ENCODE measurements at regions not wholly inside any gene's neighbourhood (a gene's known extent, or its start where the extent isn't known, plus 50 kb on each side); places are given as distances from the start of the nearest gene placed in this dataset.
"Not testable (repeated sequence)": the region's sequence is repeated elsewhere in the genome, so short reads cannot be mapped to it uniquely, and the experiment has no call there.

DNA sequence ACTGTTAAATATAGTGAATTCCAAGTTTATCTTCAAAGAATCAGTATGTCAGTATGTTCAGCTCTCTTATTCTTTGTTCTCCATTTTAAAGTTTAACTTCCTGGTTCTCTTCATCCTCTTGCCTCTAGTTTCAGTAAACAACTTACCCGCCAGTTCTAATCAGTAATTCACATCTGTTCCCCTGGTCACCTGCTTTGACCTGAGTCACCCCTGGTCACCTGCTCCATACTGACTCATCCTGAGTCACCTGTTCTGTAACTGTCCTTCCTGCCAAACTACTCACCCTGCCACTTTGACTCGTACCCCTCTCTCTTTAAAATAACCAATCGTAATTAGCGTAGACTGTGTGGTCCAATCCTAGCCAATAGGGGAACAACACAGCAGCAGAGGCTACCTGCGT lies 992.7 kb upstream of the HS3ST1 start:
- DNase-seq: no peak

DNA sequence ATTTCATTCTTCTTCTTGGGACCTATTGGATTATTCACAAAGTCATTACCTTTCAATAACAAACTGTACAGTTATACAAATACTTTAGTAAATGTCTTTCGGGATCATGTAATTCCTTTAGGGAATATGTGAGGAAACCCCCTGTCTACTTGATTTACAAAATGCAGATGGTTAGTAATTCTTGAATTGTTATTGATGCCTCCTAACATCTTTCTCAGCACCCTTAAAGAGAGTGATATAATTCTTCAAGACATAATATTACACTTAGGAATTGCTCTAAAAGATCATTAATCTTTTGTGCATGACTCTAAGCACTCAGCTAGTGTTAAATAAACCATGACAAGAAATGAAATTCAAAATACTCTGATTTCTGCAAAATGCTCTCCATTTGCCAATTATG lies 988.1 kb upstream of the HS3ST1 start:
- DNase-seq: no peak

DNA sequence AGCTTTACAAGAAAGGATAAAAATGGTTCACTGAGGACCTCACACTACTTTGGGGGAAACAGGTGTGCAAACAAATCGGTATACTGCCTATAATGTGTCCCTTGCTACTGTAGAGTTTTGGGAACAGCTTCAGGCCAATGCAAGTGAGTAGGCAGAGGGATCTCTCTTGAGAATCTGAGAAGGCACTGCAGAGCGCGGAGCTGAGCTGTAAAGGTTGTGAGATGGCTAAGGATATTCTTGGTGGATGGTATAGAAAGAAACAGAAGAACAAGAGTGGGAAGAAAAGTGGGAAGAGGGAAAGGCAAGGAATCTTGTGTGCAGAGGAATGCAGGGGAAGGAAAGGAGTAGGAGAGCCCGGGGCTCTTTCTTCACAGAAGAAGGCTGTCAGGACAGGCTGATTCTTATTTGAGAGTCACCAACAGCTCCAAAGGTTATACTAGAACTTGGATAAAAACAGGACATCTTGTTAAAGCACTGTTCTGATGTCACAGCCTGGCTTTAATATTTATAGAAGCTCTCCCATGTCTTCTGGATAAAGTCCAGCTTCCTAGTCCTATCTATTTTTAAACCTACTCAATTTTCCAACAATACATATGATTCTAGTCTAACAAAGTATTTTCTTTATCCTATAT lies 985.6 kb upstream of the HS3ST1 start:
- DNase-seq: no peak

DNA sequence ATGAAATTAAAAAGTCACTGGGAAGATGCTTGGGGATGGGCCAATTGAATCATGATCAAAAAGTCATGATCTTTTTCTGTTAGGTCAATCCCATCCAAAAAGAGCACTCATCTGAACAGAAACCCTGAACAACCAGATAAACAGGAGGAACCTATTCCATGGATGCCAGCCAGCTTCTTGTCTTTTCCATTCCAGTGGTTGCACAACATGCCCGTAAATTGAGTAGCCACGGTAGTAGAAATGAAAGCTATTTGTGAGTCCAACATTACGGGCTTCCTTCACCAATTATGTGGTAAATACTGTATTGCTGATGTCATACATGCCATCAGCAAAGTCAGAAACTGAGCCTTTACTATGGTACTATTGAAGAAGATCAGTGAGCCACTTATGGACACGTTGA lies 982.4 kb upstream of the HS3ST1 start:
- DNase-seq: no peak

DNA sequence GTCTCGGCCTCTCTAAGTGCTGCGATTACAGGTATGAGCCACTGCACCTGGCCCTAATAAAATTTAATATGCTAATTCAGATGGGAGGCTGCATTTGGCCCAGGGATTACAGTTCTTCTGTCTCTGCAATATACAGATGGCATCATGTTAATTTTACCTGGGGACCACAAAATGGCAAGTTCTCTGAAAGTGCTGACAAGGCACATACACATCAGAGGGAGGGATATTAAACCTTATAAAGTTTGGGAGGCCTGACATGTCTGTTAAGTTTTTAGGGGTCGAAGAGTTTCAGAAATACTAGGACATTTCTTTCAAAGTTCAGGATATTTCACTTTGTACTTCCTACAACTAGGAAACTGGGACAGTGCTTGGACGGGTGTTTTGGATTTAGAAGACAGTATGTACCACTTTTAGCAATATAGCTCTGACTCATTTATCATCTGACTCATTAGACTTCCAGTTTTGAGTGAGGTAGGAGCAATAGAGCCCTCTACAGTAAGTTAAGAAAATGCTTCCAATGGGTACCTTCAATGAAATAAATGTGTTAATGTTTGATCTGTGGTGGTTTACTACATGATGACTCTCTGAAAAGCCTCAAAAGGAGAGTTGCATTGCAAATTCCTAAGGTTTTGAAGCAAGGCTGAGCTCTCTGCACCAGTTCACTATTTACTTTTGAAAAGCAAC lies 981.0 kb upstream of the HS3ST1 start:
- DNase-seq: no peak

DNA sequence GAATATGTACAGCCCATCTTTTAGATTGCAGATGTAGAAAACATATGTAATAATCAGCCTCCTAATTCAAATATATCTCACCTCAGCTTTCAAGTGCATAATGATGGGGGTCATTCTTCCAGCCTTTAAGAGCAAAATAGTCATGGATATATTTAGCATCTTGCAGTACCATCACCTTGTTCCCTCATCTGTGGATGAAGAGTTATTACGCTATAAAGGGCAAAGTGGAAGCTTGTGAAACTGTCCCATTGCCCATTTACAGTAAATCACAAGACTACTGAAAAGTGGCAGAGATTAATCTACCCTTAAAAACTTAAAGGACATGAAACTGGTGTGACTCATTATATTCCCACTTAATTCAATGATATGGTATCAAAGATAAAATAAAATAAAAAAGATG lies 979.7 kb upstream of the HS3ST1 start:
- DNase-seq: no peak

DNA sequence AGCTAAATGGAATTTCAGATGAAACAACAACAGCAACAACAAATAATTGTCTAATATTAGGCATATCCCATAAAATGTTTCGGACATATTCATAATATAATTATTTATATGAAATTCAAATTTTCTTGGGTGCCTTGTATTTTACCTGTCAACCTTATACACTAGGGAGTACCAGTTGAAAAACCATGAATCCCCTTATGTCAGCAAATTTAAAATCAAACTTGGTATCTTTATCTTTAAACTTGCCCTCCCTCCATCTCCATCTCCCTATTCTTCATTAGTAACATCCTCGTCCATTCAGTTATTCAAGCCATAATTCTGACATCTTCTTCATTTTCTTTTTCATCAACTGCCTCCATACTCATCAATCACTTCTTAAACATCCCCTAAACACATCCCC lies 974.5 kb upstream of the HS3ST1 start:
- no peak for DNase-seq

DNA sequence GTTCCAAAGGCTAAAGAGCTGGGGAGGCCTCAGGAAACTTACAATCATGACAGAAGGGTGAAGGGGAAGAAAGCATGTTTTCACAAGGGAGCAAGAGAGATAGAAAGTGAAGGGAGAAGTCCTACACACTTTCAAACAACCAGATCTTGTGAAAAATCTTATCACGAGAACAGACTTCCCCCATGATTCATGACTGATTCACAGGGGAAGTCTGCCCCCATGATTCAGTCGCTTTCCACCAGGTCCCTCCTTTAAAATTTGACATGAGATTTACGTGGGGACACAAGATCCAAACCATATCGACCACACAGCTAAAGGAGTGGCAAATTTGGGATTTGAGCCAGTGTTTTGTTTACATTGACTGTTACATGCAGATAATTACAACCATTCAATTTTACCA lies 971.1 kb upstream of the HS3ST1 start:
- no peak for DNase-seq

DNA sequence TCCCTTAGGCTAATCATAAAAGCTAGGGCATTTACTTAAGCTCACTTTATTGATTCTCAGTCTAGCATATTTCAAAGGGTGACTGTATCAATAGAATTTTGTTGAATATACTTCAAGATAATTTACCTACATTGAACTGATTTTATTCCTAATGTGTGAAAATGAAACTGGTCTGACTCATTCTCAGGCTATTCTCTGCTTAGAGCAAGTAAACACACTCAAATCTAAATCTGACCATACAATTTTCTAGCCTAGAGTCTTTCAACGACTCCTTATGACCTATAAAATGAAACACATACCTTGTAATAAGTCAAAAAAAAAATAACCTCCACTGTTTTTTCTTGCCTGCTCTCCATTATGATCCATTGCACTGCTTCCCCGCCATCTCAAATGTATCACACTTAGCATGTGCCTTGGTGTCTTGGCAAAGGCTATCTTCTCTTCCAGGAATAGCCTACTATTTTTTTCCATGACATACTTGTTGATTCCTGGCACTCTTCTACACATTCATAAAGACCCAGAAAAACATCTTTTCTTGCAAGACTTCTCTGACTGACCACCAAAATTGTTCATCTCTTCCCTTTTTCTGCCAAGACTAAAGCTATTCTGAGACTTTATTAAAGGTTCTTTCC lies 965.1 kb upstream of the HS3ST1 start:
- no peak for DNase-seq

DNA sequence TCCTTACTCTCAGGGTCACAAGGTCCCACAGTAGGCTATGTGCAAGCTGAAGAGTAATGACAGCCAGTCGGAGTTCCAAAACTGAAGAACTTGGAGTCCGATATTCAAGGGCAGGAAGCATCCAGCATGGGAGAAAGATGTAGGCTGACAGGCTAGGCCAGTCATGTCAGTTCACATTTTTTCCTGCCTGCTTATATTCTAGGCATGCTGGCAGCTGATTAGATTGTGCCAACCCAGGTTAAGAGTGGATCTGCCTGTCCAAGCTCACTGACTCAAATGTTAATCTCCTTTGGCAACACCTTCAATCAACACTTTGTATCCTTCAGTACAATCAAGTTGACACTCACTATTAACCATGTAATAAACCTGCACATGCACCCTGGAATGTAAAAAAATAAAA lies 960.9 kb upstream of the HS3ST1 start:
- DNase-seq: no peak

DNA sequence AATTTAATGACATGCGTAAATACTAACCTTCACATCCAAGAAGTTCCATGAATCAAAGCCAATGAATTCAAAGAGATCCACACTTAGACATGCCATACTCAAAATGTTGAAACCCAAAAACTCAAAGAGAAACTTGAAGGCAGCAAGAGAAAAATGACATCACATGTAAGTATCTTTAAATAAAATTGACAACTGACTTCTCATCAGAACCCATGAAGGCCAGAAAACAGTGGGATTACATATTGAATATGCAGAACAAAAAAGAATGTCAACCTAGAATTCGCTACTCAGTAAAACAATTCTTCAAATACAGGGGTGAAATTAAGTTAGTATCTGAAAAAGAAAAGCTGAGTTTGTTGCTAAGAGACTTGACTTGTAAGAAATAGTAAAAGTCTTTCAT lies 953.9 kb upstream of the HS3ST1 start:
- DNase-seq: no peak

DNA sequence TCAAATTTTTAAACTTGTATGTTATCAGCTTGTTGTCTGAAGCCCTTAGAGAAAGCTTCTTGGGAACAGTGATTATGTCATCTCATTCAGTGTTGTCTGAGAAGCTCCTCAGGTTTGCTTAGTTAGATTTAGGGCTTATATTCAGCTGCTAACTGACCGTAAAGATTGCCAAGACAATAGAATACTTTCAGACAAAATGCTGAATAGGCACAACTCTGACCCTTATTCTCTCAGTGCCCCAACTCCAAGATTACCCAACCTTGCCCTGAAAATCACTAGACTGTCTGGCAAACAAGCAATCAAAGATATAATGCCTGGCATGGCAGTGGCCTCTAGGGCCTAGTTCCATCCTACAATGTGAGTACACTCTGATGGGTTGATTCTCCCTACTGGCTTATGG lies 950.5 kb upstream of the HS3ST1 start:
- no peak for DNase-seq

DNA sequence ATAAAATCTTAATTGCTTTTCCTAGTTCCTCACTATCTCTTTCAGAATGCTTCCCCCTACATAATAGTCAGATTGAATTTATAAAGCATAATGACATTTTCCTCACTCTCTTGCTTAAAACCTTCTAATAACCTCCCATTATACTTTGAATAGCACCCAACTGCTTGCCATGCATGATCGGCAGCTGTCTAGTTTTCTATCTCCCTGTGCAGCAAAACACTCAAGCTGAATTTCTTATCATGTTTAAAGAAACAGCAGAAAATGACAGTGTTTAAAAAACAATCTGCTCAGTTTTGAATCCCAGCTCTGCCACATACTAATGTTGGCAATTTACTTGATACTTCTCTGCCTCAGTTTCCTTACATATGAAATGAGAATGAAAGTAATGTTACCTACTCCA lies 947.1 kb upstream of the HS3ST1 start:
- DNase-seq: no peak

DNA sequence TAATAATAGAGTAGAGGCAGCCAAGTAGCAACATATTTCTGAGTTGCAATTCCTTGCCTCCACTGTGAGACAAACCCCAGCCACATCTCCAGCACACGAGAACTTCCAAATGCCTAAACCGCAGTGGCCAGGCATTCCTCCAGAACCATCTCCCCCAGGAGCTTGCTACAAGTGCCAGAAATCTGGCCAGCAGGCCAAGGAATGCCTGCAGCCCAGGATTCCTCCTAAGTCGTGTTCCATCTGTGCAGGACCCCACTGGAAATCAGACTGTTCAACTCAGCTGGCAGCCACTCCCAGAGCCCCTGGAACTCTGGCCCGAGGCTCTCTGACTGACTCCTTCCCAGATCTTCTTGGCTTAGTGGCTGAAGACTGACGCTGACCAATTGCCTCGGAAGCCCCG lies 937.2 kb upstream of the HS3ST1 start:
- not testable (repeated sequence) for DNase-seq

DNA sequence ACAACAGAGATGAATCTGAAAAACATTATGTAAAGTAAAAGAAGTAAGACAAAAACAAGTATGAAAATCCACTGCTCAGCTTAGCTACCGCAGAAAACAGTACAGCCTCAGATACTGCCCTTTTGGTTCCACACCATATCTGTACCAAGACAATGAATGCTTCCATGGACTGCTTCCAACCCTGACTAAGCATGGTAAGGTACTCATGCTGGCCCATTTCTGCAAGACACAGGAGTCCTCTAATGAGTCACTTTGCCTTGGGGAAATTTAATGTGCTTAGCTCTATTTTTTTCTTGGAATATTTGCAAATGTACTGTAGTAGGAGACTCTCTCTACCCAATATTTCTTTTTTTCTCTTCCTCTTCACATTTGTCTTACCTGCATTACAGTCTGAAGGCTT lies 931.7 kb upstream of the HS3ST1 start:
- no peak for DNase-seq

DNA sequence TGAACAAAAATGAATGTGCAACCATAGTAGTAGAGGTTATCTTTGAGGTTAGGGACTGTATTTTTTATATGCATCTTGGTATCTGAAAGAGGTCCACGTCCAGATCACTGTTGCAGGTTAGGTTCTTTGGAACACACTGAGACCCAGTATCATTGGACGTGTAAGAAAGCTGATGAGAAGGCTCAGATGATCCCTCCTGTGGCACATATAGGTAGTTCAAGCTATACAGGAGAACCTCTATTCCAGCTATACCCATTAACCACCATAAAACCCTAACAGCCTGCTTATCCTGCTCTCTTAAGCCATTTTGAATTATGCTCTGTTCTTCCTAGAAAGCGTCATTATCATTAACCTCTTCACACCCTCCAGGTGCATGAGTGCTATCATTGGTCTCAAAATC lies 930.7 kb upstream of the HS3ST1 start:
- no peak for DNase-seq

DNA sequence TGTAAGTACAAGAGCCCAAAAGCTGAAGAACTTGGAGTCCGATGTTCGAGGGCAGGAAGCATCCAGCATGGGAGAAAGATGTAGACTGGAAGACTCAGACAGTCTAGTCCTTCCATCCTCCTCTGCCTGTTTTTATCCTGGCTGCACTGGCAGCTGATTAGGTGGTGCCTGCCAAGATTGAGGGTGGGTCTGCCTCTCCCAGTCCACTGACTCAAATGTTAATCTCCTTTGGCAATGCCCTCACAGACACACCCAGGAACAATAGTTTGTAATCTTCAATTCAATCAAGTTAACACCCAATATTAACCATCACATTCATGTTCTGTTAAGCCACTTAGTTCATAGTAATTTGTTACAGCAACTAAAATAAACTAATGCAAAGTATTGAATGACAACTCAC lies 904.4 kb upstream of the HS3ST1 start:
- DNase-seq: not testable (repeated sequence)

DNA sequence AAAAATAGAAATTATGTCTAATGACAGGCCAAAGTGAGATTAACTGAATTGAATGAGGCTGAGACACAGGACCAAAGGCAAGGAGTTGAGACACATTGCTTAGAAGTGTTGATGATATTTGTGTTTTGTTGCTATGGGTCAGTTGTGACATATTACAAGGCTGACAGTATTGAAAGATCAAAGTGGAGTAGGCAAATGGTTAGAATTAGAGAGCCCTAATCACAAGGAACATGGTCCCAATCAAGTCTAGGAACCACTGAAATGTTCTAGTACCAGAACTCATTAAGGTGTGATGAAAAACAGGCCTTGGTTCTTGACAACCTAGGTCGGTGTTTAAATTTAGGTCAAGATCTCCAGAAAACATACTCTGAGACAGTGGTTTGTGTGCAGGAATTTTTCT lies 896.3 kb upstream of the HS3ST1 start:
- DNase-seq: no peak

DNA sequence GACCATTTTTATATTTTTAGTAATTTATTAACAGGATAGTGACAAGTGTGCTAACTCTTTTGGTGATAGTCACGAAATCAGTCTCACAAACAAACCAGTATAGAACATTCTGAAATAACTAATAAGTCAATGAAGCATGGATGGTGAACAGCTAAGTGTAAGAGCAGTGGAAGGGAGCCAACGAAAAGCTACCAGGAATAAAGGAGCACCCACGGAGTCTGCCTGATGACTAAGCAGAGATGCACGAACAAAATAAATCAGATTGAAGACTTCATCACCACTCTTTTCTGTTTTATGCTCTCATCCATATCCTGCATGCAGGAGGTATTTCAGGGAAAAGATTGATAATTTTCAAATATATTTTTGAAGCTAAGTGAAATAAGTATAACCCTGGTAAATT lies 891.1 kb upstream of the HS3ST1 start:
- no peak for DNase-seq

DNA sequence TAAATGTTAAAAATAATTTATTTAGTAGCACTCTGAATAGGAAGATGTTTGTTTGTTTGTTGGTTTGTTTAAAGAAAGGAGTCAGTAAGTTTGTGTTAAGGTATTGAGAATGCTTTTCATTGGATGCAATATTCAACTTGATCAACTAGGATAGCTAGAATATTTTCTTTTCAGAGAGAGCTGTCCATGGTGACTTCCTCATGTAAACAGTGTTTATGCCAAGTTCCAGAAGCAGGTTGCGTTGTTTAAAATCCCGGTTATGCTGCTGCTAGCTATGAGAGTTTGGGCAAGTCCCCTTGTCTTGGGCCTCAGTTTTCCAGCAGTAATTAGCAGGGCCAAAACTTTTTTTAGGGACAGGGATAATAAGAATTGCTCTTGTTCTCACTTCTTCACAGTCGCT lies 876.2 kb upstream of the HS3ST1 start:
- DNase-seq: no peak

DNA sequence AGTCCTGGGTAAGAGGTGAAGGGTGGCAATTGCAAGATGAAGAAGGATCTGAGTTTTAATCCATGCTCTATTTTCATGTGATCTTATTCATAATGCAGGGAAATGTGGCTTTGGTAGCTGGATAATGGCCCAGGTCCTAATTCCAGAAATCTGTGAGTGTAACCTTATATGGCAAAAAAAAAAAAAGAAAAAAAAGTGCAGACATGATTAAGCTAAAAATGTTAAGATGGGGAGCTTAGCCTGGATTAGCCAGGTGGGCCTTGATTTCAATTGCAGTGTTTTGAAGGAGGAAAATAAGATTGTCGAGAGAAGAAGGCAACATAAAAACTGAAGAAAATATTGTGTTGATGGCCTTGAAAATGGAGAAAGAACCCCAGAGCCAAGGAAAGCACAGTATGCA lies 867.7 kb upstream of the HS3ST1 start:
- no peak for DNase-seq

DNA sequence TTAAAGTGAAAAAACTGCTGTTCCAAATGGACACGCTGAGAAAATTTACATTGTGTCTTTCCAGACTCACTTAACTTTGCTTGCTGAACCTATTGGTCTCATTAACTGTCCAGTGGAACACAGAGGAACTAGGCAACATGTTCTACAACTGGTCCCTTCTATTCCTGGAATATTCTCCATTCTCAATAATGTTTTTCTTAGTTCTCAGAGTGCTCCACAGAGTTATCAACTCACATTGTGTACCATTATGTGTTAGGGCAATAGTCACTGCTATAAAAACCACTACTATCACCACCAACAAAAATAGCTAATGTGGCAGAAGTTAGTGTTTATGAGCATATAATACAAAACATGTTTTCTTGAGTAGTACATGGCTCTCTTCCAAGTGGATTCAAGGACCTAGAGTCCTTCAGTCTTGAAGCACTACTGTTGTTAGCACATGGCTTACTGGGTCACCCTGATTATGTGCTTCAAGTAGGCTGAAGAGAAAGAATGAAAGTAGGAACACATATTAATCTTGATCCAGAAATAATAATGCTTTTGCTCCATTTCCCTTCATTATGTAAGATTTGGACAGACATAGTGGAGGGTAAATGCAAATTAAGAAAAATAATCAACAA lies 865.3 kb upstream of the HS3ST1 start:
- DNase-seq: no peak

DNA sequence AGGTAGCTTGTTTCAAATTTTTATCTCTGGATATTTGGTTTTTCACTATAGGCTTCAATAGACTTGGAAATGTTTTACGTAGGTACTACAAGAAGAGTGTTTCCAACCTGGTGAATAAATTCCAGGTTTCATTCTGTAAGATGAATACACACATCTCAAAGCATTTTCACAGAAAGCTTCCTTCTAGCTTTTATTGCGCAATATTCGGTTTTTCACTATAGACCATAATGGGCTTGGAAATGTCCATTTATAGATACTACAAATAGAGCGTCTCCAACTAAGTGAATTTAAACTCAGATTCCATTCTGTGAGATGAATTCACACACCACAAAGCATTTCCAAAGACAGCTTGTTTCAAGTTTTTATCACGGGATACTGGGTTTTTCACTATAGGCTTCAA lies 857.7 kb upstream of the HS3ST1 start:
- no peak for DNase-seq

DNA sequence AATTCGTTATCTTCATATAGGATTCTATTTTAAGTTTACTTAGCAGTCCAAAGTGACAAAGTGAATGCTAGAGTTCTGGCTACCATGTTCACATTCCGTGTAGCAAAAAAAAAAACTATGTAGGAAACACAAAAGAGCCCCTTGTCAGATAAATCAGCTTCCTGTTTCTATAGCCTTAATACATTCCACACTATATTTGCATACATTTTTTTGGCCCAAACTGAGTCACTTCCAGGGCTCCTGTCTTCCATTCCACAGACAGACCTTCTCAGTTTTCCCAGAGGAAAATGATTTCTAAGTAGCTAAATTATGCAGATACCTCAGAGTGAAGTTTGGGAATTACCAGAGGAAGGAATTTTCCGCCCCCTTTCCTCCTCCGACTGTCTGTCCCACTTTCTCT lies 841.9 kb upstream of the HS3ST1 start:
- no peak for DNase-seq
